ENCODE measurements at regions not wholly inside any gene's neighbourhood (a gene's known extent, or its start where the extent isn't known, plus 50 kb on each side); places are given as distances from the start of the nearest gene placed in this dataset.

GRCh38 chr3:146313031-146313745 lies 62.3 kb upstream of the PLSCR4 start:
- H2AFZ ChIP-seq: no peak overlapping the region
- ChIA-PET POLR2A (ENCODE audit: unreplicated experiment) (no interaction called here), CTCF (no interaction called here)
- H3K4me1 ChIP-seq (replicated peaks; ENCODE audit: insufficient read depth): no peaks in the 10 kb centered on the region
- no peak overlapping the region for H3K27ac ChIP-seq
- no peak for DNase-seq
- no peaks in the 10 kb centered on the region for H3K79me2 ChIP-seq (ENCODE audit: low read depth)
- no peaks in the 10 kb centered on the region for H3K36me3 ChIP-seq (ENCODE audit: low read depth)
- intact Hi-C loops (cut with micrococcal nuclease; ENCODE audit: unreplicated experiment): no loop called here
- H3K4me2 ChIP-seq: no peak overlapping the region
- no peaks in the 10 kb centered on the region for H3K9me2 ChIP-seq (ENCODE audit: insufficient read depth)
- no peak overlapping the region for H3K4me3 ChIP-seq
- H3F3A ChIP-seq (ENCODE audit: insufficient read depth, low read depth): peaks cover 5% of the 10 kb centered on the region; the same call in 1 of the 2 replicates
- no peak for TF ChIP-seq CTCF (conservative IDR thresholded peaks at IDR 0.05)
- TF ChIP-seq EZH2 (IDR thresholded peaks at IDR 0.05; ENCODE audit: low read depth): no peak
- BruUV-seq (replicated peaks): no TSS peak
- H3K9me3 ChIP-seq (ENCODE audit: insufficient read depth, low read depth): no peaks in the 10 kb centered on the region
- H3K27me3 ChIP-seq (ENCODE audit: insufficient read depth, low read depth): no peaks in the 10 kb centered on the region
- no peaks in the 10 kb centered on the region for H4K20me1 ChIP-seq (ENCODE audit: insufficient read depth)

DNA sequence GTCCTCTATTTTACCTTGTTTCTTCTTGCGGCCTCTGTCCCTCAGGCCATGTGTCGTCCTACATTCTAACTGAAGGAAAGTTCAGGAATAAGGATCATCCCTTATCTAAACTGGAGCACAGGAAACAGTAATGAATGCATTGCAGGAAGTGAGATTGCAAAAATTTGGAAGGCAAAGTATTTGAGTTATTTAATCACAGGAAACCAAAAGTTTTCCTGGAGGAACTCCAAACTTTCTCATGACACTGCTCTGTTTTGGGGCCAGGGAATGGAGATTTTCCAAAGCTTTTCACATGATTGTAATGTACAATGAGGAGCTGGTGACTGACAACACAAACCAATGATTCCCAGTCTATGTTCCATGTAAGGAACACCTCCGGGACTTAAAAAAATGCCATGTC lies 57.8 kb upstream of the PLSCR4 start:
- Histone ChIP-seq H3F3A (ENCODE audit: insufficient read depth, low read depth) (peaks cover 5% of the 10 kb centered on the region; the same call in 1 of the 2 replicates), H3K79me2 (ENCODE audit: low read depth) (no peaks in the 10 kb centered on the region), H3K9me3 (ENCODE audit: insufficient read depth, low read depth) (no peaks in the 10 kb centered on the region), H3K4me1 (replicated peaks; ENCODE audit: insufficient read depth) (no peaks in the 10 kb centered on the region), H3K27ac (no peak overlapping the region), H2AFZ (no peak overlapping the region), H3K9me2 (ENCODE audit: insufficient read depth) (0 out of 2 replicates have a peak, but pooled peaks cover 6% of the 10 kb centered on the region), H3K4me2 (no peak overlapping the region), H4K20me1 (ENCODE audit: insufficient read depth) (no peaks in the 10 kb centered on the region), H3K36me3 (ENCODE audit: low read depth) (no peaks in the 10 kb centered on the region), H3K27me3 (ENCODE audit: insufficient read depth, low read depth) (no peaks in the 10 kb centered on the region), H3K4me3 (no peak overlapping the region)
- intact Hi-C loops (cut with micrococcal nuclease; ENCODE audit: unreplicated experiment): no loop called here
- TF ChIP-seq EZH2 (IDR thresholded peaks at IDR 0.05; ENCODE audit: low read depth): no peak
- no peak for TF ChIP-seq CTCF (conservative IDR thresholded peaks at IDR 0.05)
- ChIA-PET CTCF (no interaction called here), POLR2A (ENCODE audit: unreplicated experiment) (no interaction called here)
- no TSS peak for BruUV-seq (replicated peaks)
- no peak for DNase-seq

DNA sequence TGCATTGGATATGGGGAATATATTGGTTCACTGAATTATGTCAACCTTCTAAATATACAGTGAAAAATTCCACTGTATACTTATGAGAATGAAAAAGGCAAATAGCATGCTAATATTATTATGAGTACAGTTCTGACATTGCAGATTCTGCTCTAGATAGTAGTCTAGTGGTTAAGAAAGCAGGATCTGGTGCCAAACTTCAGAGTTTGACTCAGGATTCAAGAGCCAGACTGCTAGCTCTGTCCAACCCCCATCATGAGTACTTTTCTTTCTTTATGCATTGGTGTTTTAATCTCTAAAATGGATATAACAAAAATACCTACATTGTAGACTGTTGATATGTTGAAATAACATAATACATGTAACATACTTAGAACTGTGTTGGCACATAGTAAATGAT lies 57.3 kb upstream of the PLSCR4 start:
- Histone ChIP-seq H3K9me3 (ENCODE audit: insufficient read depth, low read depth) (no peaks in the 10 kb centered on the region), H3K79me2 (ENCODE audit: low read depth) (no peaks in the 10 kb centered on the region), H3K4me3 (no peak overlapping the region), H4K20me1 (ENCODE audit: insufficient read depth) (no peaks in the 10 kb centered on the region), H2AFZ (no peak overlapping the region), H3K27ac (no peak overlapping the region), H3K4me2 (no peak overlapping the region), H3K36me3 (ENCODE audit: low read depth) (no peaks in the 10 kb centered on the region), H3K4me1 (replicated peaks; ENCODE audit: insufficient read depth) (no peaks in the 10 kb centered on the region), H3K9me2 (ENCODE audit: insufficient read depth) (0 out of 2 replicates have a peak, but pooled peaks cover 6% of the 10 kb centered on the region), H3F3A (ENCODE audit: insufficient read depth, low read depth) (peaks cover 1% of the 10 kb centered on the region; the same call in 1 of the 2 replicates), H3K27me3 (ENCODE audit: insufficient read depth, low read depth) (no peaks in the 10 kb centered on the region)
- ChIA-PET CTCF (no interaction called here), POLR2A (ENCODE audit: unreplicated experiment) (no interaction called here)
- intact Hi-C loops (cut with micrococcal nuclease; ENCODE audit: unreplicated experiment): no loop called here
- BruUV-seq (replicated peaks): no TSS peak
- no peak for DNase-seq
- TF ChIP-seq EZH2 (IDR thresholded peaks at IDR 0.05; ENCODE audit: low read depth): no peak
- TF ChIP-seq CTCF (conservative IDR thresholded peaks at IDR 0.05): no peak

All from PC-9 (cell line).